PFSK-1 (cell line): ENCODE measurements at regions not wholly inside any gene's neighbourhood (a gene's known extent, or its start where the extent isn't known, plus 50 kb on each side); places are given as distances from the start of the nearest gene placed in this dataset.

Experiments used
- FOXP2 ChIP-seq: optimal IDR thresholded peaks from 2 replicates; pipeline ENCODE3; 2011; ENCODE audit warnings: borderline replicate concordance, control low read depth, inconsistent platforms; ENCODE audit not compliant: insufficient read depth; ENCODE audit errors: extremely low read length, extremely low read depth
- POLR2AphosphoS5 ChIP-seq: IDR thresholded peaks from 2 replicates; pipeline ENCODE4 v1.6.1; 2012; ENCODE audit warnings: low read depth, mild to moderate bottlenecking, control low read depth, low read length, moderate library complexity
- SIN3A ChIP-seq: IDR thresholded peaks from 2 replicates; pipeline ENCODE4 v1.6.1; 2012; ENCODE audit warnings: mild to moderate bottlenecking, low read length, moderate library complexity, borderline replicate concordance; ENCODE audit not compliant: insufficient read depth
- TAF1 ChIP-seq: IDR thresholded peaks from 2 replicates; pipeline ENCODE4 v1.6.1; 2012; ENCODE audit warnings: low read length, control low read depth, borderline replicate concordance; ENCODE audit not compliant: insufficient read depth
- TF ChIP-seq, protein P1 (sequence below), 2 experiments: IDR thresholded peaks; 2 replicates each; pipeline versions ENCODE4 v1.6.1 to v1.8.0; 2011 to 2012; ENCODE audit warnings: low read depth in 2 of 2, low read length in 2 of 2, control low read depth in 1 of 2, inconsistent platforms in 1 of 2, mild to moderate bottlenecking in 1 of 2, moderate library complexity in 1 of 2; ENCODE audit not compliant: insufficient read depth in 1 of 2

GRCh38 chr13:62659365-62659764 is 1243.7 kb upstream of the PCDH20 start:
- TF ChIP-seq, protein P1, sequence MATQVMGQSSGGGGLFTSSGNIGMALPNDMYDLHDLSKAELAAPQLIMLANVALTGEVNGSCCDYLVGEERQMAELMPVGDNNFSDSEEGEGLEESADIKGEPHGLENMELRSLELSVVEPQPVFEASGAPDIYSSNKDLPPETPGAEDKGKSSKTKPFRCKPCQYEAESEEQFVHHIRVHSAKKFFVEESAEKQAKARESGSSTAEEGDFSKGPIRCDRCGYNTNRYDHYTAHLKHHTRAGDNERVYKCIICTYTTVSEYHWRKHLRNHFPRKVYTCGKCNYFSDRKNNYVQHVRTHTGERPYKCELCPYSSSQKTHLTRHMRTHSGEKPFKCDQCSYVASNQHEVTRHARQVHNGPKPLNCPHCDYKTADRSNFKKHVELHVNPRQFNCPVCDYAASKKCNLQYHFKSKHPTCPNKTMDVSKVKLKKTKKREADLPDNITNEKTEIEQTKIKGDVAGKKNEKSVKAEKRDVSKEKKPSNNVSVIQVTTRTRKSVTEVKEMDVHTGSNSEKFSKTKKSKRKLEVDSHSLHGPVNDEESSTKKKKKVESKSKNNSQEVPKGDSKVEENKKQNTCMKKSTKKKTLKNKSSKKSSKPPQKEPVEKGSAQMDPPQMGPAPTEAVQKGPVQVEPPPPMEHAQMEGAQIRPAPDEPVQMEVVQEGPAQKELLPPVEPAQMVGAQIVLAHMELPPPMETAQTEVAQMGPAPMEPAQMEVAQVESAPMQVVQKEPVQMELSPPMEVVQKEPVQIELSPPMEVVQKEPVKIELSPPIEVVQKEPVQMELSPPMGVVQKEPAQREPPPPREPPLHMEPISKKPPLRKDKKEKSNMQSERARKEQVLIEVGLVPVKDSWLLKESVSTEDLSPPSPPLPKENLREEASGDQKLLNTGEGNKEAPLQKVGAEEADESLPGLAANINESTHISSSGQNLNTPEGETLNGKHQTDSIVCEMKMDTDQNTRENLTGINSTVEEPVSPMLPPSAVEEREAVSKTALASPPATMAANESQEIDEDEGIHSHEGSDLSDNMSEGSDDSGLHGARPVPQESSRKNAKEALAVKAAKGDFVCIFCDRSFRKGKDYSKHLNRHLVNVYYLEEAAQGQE (IDR thresholded peaks at IDR 0.05; ENCODE audit: insufficient read depth in 1 of 2, low read depth in 2 of 2, low read length in 2 of 2), result no peak
- no peak for TF ChIP-seq FOXP2
- TF ChIP-seq SIN3A, result no peak
- no peak for TF ChIP-seq POLR2AphosphoS5
- TF ChIP-seq TAF1, result no peak

DNA sequence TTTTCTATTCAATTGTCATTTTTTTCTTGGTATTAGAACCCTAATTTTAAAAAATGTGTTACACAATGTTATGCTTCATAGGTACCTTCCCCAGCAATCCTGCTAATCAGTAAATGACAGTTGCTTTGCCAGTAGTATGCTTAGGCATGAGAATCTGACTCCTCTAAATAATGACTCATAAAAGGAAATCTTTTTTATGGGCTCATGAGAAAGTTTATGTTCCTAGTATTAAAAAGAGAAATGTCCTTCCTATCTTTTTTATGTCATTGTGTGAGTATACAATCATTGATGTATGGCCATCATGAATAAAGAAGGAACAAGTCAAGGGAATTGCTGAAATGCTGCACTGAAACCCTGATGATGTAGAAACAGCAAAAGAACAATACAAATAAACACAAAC is 1237.7 kb upstream of the PCDH20 start:
- TF ChIP-seq TAF1, result no peak
- no peak for TF ChIP-seq POLR2AphosphoS5
- TF ChIP-seq, protein P1 (IDR thresholded peaks at IDR 0.05; ENCODE audit: insufficient read depth in 1 of 2, low read depth in 2 of 2, low read length in 2 of 2), result no peak
- no peak for TF ChIP-seq FOXP2
- TF ChIP-seq SIN3A, result no peak

GRCh38 chr13:62643799-62644524 is 1228.3 kb upstream of the PCDH20 start:
- TF ChIP-seq TAF1 (no peak), POLR2AphosphoS5 (no peak), FOXP2 (no peak), SIN3A (no peak)
- TF ChIP-seq, protein P1 (IDR thresholded peaks at IDR 0.05; ENCODE audit: insufficient read depth in 1 of 2, low read depth in 2 of 2, low read length in 2 of 2), result no peak

GRCh38 chr13:62643007-62643483 is 1227.4 kb upstream of the PCDH20 start:
- TF ChIP-seq SIN3A, result no peak
- TF ChIP-seq, protein P1 (IDR thresholded peaks at IDR 0.05; ENCODE audit: insufficient read depth in 1 of 2, low read depth in 2 of 2, low read length in 2 of 2), result 0 out of 4 replicates have a peak, but pooled peaks of 1 of the 2 experiments have one; percentile 9
- no peak for TF ChIP-seq POLR2AphosphoS5
- TF ChIP-seq FOXP2, result no peak
- TF ChIP-seq TAF1, result no peak
